ENCODE measurements at regions not wholly inside any gene's neighbourhood (a gene's known extent, or its start where the extent isn't known, plus 50 kb on each side); places are given as distances from the start of the nearest gene placed in this dataset.
"Not testable (repeated sequence)": the region's sequence is repeated elsewhere in the genome, so short reads cannot be mapped to it uniquely, and the experiment has no call there.

DNA sequence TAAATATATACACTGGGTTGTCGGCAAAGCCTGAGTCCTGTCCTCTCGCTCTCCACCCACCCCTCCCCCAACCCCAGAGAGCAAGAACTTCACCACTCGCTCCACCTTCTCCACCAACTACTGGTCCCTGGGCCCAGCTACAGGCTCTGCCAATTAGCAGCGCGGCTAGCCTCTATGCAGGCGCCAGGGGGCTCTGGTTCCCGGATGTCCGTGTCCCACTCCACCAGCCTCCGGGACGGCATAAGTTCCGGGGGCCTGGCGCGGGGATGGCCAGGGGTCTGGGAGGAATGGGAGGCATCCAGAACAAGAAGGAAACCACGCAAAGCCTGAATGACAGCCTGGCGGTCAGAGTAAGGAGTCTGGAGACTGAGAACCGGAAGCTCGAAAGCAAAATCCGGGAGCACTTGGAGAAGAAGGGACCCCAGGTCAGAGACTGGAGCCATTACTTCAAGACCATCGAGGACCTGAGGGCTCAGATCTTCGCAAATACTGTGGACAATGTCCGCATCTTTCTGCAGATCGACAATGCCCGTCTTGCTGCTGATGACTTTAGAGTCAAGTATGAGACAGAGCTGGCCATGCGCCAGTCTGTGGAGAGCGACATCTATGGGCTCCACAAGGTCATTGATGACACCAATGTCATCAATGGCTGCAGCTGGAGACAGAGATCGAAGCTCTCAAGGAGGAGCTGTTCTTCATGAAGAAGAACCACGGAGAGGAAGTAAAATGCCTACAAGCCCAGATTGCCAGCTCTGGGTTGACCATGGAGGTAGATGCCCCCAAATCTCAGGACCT lies 224.3 kb upstream of the ID4 start:
- DNase-seq (ENCODE audit: low read depth): not testable (repeated sequence)

DNA sequence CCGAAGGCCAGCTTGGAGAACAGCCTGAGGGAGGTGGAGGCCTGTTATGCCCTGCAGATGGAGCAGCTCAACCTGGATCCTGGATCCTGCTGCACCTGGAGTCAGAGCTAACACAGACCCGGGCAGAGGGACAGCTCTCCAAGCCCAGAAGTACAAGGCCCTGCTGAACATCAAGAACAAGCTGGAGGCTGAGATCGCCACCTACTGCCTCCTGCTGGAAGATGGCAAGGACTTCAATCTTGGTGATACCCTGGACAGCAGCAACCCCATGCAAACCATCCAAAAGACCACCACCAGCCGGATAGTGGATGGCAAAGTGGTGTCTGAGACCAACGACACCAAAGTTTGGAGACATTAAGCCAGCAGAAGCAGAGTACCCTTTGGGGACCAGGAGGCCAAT lies 223.5 kb upstream of the ID4 start:
- DNase-seq (ENCODE audit: low read depth): no peak

- DNase-seq (ENCODE audit: low read depth): no peak
Measured at GRCh38 chr6:19616022-19616421, 221.1 kb upstream of the ID4 start.

DNA sequence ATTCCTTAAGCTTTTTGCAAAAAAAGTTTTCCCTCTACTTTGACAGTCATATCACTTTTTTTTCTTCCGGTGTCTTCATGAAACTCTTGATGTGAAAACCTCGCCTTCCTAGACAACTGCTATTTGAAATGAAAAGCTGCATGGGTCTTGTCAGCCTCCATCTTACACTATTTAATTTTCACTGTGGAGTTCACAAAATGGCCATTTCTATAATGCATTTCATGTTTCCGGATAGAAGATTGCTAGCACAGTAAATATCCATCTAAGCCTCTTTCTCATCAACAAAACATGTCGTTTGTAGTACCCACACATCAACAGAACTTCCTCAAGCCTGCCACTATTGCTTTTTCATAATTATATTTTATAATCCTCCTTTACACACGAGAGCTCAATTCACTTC lies 204.9 kb upstream of the ID4 start:
- DNase-seq (ENCODE audit: low read depth): no peak

- no peak for DNase-seq (ENCODE audit: low read depth)
Measured at GRCh38 chr6:19632786-19633185, 204.4 kb upstream of the ID4 start.

DNA sequence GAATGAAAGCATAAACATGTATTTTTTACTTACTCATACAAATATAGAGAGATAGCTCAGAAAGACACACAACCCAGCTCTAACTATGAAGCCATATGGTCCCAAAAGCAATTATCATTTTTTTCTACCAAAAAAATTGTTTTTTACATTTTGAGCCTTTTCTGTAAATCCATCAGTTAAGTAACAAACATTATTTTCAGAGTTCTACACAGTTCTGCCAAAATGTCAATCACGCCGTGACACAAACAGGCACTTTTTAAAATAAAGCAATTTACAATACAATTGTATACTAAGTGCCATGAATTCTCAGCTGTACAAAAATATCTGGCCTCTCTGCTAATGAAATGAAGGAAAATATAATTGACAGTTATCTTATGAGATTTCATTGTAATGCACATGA lies 201.4 kb upstream of the ID4 start:
- DNase-seq (ENCODE audit: low read depth): no peak

DNA sequence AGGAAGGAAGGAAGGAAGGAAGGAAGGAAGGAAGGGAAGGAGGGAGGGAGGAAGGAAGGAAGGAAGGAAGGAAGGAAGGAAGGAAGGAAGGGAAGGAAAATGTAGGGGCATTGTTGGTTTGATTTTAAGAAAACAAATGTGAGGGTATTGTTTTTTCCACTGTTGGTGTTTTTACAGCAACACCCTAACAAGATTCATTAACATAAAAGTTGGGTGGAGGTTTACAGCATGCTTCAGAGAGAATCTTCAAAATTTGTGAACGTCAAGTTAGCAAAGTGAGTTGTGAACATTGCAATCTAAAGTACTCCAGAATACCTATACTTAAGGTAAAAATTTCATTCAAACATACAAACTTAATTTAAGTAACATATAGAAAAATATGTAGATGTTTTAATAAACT lies 200.2 kb upstream of the ID4 start:
- no peak for DNase-seq (ENCODE audit: low read depth)

DNA sequence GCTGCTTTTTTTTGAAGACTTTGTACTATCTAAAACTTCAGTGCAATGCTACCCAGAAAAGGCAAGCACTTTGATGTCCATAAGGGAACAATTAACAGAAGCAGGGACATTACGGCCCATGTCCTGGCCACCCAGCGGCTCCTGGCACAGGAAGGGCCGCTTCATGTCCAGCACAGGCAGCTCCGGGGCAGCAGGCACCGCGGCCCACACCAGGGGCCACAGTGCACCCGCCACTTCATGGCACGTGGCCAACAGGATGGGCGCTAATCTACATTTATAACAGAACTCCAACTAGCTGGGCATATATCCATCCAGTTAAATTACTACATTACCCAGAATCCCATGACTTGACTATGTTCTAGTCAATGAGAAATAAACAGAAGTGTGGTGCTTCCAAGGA lies 198.2 kb upstream of the ID4 start:
- DNase-seq (ENCODE audit: low read depth): no peak

DNA sequence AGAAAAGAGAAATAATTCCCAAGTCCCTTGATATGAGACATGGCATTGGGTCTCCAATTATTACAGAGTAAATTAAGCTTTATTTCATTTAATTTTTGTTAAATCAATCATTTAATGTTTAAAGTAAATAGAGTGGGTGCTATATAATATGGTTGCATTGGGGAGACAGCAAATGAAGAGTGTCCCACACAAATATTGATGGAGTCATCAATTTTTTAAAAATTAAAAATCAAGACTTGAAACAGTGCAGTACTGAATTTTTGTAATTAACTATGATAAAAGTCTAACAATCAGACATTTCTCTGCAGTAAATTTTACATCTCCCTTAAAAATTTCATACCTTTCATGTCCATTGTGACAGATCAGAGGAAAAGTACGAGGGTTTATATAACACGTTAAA lies 193.9 kb upstream of the ID4 start:
- no peak for DNase-seq (ENCODE audit: low read depth)

DNA sequence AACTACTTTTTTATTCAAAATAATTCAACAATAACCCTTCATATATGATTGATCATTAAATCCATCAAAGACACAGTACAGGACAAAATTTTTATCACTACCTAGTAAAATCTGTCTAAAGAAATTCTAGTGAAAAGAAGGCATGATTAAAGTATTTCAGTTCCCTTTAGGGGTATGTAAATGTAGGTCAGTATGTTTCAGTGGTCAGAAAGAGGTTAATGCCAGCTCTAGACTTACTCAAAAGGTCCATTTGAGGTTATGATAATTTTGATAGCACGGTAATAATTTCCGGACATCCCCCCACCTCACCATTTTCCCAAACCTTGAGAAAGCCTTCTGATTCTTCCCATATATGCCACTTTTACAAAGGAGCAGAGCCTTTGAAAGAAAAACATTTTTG lies 193.5 kb upstream of the ID4 start:
- DNase-seq (ENCODE audit: low read depth): no peak

- no peak for DNase-seq (ENCODE audit: low read depth)
Measured at GRCh38 chr6:19655744-19656143, 181.4 kb upstream of the ID4 start.

GRCh38 chr6:19660123-19660910 lies 176.9 kb upstream of the ID4 start:
- no peak for DNase-seq (ENCODE audit: low read depth)

DNA sequence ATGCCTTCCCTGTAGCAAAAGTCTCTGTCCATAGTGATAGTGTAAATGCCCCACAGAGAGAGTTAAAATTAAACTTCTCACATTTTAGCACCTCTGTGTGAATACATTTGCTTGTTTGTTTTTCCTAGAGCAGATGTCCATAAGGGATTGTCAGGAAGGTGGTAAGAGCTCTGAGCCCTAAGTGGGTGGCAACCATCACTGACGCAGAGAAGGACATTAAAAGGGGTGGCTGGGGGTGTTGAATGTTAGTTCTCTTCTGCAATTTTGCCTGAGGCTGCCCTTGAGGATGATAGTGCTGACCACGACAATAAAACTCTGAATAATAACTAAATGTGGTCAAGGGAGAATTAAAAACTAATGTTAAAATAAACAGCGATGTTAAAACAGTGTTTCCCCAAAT lies 174.3 kb upstream of the ID4 start:
- no peak for DNase-seq (ENCODE audit: low read depth)

DNA sequence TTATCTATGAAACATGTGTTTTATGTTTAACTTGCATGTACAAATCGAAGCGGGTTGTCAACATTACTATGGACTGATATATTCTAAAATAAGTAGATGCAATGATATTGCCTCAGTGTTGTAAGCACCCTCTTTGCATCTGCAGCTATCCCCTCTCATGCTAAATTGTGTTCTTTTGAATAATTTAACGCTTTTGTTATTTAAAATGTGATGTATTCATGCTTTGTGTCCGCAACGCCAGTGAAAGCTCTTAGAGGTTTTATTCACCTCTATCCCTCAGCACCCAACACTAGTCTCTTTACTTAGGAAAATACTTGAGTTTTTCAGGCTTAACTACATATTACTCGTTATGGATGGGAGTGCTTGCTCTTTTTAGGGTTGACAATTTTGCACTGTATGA lies 173.7 kb upstream of the ID4 start:
- no peak for DNase-seq (ENCODE audit: low read depth)

DNA sequence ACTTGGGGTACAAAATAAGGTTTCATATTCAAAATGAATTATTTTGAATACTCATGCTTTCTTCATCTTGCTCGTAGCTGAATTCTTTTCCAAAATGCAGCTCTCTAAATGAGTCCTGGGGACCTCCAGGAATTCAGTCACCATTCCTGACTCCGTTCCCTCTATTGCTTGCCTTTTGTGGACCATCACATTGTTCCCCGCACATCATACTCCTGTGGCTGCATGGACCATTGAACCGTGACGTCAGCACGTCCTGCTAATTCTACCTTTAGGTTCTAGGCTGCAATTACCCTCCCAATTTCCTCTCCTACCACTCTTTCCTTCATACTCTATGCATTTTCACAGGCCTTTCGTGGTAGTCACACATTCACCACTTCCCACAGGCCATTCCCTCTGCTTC lies 173.1 kb upstream of the ID4 start:
- DNase-seq (ENCODE audit: low read depth): no peak

- DNase-seq (ENCODE audit: low read depth): no peak
Measured at GRCh38 chr6:19664878-19665612, 172.1 kb upstream of the ID4 start.

GRCh38 chr6:19665613-19665909 lies 171.6 kb upstream of the ID4 start:
- DNase-seq (ENCODE audit: low read depth): no peak

GRCh38 chr6:19668710-19669109 lies 168.5 kb upstream of the ID4 start:
- DNase-seq (ENCODE audit: low read depth): no peak

- no peak for DNase-seq (ENCODE audit: low read depth)
Measured at GRCh38 chr6:19669206-19669605, 168.0 kb upstream of the ID4 start.

GRCh38 chr6:19682859-19683258 lies 154.3 kb upstream of the ID4 start:
- no peak for DNase-seq (ENCODE audit: low read depth)

DNA sequence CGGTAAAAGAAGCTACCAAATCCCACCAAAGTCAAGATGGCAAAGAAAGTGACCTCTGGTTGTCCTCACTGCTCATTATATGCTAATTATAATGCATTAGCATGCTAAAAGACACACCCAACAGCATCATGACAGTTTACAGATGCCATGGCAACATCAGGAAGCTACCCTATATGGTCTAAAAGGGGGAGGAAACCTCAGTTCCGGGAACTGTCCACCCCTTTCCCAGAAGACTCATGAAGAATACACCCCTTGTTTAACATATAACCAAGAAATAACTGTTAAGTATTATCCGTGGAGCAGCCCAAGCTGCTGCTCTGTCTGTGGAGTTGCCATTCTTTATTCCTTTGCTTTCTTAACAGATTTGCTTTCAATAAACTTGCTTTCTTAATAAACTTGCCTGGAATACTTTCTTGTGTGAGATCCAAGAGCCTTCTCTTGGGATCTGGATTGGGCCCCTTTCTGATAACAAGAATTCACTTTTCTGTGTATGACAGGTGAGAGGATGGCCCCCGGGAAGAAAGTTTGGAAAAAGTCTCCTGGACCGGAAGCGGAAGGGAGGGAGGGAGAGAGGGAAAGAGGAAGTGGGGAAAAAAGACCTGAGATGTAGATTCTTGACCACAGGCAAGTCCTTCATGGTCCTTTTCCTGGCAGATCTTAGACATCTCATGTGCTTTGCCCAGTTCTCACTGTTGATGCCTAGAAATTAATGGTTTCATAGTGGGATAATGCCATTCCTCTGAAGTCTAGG lies 146.7 kb upstream of the ID4 start:
- DNase-seq (ENCODE audit: low read depth): no peak

DNA sequence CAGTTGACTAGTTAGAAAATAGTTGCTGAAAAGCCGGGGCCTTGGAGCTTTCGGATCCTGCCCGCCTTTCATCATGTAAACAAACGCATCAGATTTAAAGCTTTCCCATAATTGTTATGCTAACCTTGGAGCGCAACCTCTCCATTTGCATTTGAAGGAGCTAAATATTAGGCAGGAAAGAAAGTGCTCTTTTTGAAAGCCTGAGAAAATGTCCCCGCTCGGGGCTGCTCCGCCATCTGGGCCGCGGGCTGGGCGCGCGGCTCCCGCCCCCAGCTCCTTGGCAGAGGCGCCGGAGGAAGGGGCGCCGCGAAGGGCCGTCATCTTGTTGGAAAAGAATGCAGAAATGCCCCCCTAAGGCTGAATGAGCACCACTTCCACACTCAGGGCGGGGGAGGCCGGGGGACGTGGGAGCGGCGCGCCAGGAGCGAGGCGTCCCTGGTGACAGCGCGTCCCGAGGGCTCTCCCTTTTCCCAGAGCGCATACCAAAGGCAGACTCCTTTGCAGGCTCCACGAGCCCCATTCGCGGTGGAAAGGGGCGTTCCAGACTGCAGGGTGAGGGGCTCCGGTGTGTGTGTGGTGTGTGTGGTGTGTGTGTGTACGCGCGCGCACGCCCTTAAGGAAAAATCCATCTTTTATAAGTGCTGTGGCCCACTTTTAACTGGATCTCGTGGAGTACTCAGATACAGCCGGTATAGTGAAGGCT lies 145.6 kb upstream of the ID4 start:
- DNase-seq (ENCODE audit: low read depth): no peak
